Central memory CD4-positive, alpha-beta T cell (primary cell): ENCODE measurements at regions not wholly inside any gene's neighbourhood (a gene's known extent, or its start where the extent isn't known, plus 50 kb on each side); places are given as distances from the start of the nearest gene placed in this dataset.
"Not testable (repeated sequence)": the region's sequence is repeated elsewhere in the genome, so short reads cannot be mapped to it uniquely, and the experiment has no call there.

Experiments
- DNase-seq: peaks from one replicate; pipeline ENCODE4 v3.0.0; 2022

DNA sequence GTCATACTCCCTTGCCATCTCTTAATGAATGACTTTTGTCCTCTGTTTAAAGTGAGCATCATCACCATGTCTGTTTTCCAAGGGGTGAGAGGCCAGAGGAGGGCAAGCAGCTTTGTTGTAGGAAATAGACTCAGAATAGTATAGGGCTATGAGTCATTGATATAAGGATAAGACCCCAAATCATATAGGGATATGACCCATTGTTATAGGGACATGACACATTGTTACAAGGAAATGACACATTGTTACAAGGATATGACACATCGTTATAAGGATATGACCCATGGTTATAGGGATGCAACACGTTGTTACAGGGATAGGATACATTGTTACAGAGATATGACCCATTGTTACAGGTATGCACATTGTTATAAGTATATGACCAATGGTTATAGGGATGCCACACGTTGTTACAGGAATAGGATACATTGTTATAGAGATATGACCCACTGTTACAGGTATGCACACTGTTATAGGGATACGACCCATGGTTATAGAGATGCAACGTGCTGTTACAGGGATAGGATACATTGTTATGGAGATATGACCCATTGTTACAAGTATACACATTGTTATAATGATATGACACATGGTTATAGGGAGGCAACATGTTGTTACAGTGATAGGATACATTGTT lies 311.1 kb upstream of the ADARB2 start:
- no peak for DNase-seq

DNA sequence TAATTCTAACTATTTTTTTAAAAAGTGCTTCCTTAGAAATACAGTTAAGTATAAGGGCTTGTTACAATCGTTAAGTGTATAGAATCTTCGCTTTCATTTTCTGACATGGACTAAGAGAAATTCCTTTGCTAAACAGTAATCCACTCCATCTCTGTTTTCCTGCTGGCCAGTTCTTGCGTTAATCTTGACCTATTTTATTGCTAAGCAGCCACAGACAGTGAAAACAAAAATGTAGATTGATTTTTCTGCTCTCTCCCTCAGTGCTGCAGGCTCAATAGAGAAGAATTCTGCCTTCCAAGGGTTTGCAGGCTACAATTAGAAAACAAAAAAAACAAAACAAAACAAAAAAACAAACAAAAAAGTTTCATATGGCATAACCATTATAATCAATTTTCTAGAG lies 310.4 kb upstream of the ADARB2 start:
- no peak for DNase-seq

DNA sequence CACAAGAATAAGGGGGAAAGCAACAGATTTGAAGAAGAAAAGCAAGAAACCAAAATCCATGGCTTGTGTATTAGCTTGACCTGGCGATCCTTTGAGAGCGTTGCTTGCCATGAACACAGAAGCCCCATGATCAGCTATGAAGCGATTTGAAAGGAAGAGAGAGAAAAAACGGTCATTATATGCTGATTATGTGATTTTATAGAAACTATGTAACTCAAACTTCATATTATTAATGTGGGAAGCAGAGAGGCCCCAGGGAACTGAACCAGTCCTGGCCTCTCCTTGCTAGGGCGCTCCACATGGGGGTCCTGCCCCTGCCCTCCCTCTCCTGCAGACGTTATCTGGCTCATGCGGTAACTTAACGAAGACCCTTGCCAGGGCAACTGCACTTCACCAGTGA lies 306.1 kb upstream of the ADARB2 start:
- DNase-seq, result no peak

- no peak for DNase-seq
Observed at GRCh38 chr10:2038036-2038435, 300.7 kb upstream of the ADARB2 start.

GRCh38 chr10:2037246-2037645 lies 299.9 kb upstream of the ADARB2 start:
- DNase-seq, result no peak

DNA sequence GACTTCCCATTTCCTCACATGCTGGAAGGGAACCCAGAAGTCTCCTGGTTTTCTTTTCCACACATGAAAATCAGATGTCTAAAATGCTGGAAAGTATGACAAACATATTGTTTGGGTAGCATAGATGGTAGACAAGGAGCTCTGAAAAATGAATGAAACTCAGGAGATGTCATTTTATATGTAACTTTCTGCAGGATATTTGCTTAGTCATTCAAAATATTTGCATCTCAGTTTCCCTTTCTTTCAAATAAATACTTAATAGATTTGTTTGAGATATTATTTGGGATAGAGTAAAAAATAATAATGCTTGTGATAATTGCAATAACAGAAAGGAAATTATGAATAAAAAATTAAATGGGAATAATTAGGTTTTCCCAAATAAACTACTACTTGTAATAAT lies 298.9 kb upstream of the ADARB2 start:
- no peak for DNase-seq

DNA sequence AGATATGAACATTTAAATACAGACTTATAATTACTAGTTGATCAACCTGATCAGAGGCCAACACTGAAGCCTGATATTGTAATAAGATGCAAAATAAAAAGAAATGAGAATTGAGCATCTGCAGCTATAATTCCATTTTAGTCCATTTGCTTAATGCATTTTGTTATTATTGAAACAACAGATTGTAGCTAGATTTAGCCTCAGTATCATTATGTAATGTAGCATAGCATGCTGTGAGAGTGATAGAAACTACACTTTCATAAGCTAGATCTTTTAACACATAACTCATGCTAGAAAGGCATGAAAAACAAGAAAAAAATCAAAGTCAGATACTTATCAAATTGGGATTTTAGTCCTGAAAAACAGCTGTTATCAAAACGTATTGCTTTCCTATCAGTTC lies 292.7 kb upstream of the ADARB2 start:
- no peak for DNase-seq

GRCh38 chr10:2026936-2027335 lies 289.6 kb upstream of the ADARB2 start:
- no peak for DNase-seq

DNA sequence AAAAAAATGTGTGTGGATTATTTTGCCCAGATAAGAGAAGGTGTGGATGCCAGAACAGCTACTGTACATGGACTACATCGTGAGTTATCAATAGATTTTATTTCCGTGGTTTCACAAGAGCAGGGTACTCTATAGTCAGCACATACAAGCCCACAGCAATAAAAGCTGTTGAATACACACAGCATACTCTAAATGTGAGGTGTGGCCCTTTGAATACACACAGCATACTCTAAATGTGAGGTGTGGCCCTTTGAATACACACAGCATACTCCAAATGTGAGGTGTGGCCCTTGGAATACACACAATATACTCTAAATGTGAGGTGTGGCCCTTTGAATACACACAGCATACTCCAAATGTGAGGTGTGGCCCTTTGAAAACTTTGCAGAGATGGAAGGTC lies 287.4 kb upstream of the ADARB2 start:
- DNase-seq, result not testable (repeated sequence)

- DNase-seq, result no peak
Observed at GRCh38 chr10:2023687-2024086, 286.4 kb upstream of the ADARB2 start.

DNA sequence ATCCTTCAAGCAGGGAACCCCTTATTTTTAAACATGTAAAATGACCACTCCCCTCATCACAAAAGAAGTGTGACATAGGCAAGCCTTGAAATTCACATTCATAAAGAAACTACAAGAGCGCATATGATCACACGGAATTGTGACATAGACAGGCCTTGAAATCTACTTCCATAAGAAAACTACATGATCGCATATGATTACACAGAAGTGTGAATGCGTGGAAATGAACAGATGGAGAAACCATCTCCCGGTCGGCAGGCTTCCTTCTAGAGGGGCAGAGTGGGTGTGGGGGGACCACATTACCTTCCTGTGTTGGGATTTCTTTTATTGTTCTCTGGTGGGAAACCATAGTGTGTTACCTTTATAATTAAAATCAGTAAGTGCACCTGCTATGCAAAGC lies 285.1 kb upstream of the ADARB2 start:
- no peak for DNase-seq

GRCh38 chr10:2020836-2021235 lies 283.5 kb upstream of the ADARB2 start:
- no peak for DNase-seq

DNA sequence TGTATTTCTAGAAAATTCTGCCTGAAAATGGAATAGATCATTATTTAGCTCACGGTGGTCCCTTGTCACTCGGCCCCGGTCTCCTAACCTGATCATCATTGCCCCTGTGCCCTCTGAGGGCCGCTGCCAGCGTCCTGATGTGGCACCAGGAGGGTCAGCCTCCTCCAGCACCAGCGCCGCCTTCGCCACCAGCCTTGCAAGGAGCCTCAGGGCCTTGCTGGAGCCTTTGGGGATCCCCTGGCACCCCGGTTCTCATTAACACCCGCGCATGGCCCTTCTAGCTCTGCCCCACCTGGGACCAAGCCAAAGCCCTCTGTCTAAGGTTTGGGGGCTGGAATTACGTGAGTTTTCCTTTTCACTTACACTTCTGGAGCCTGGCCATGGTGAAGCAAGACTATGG lies 282.5 kb upstream of the ADARB2 start:
- no peak for DNase-seq

GRCh38 chr10:2019281-2019680 lies 282.0 kb upstream of the ADARB2 start:
- DNase-seq, result no peak

GRCh38 chr10:2014541-2014940 lies 277.2 kb upstream of the ADARB2 start:
- DNase-seq, result no peak

DNA sequence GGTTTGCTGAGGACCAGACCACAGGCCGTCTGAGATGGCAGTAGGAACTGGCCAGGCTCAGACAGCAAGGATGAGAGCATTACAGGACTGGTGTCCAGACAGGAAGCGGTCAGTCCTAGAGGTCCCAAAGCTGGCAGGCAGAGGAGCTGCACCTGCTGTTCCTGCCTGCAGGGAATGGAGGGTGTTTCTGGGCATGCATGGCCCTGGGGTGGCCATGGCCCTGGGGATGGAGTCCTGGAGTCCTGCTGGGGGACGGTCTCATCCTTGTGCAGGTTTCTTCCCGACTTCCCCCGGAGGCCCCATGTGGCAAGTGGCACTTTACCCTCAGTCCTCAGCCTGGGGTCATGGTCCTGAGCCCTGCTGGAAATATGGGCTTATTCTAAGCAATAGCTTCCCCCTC lies 274.9 kb upstream of the ADARB2 start:
- DNase-seq, result no peak

DNA sequence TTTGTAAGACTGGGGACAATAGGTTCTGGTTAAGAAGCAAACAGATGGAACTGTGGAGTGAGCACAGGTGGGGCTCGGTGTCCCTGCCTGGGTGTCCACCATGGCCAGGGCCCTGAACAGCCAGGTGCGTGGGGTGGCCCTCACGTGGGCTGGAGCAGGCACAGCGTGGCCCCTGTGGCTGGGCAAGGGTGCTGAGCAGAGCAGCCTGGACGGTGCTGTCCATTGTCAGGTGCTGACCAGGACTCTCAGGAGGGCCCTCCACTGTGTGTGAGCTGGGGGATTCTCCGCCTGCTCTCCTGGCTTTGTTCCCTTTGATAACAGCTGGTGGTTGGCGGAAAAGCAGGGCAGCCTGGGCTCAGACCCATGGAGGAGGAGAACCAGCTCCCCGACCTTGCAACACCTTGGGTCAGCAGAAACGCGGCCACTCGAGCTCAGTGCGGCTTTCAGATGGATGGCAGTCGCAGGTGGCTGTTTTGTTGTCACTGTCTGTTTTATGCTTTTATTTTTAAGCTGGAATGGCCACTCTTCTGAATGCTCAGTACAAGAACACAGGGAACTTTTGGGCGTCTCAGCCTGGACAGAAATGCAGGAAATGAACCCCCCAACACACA lies 273.9 kb upstream of the ADARB2 start:
- DNase-seq, result no peak

- DNase-seq, result no peak
Observed at GRCh38 chr10:2005546-2005945, 268.2 kb upstream of the ADARB2 start.

GRCh38 chr10:1992930-1993329 lies 255.6 kb upstream of the ADARB2 start:
- no peak for DNase-seq

GRCh38 chr10:1989090-1989489 lies 251.8 kb upstream of the ADARB2 start:
- no peak for DNase-seq

- no peak for DNase-seq
Observed at GRCh38 chr10:1981976-1982375, 244.7 kb upstream of the ADARB2 start.

GRCh38 chr10:1980459-1980858 lies 243.1 kb upstream of the ADARB2 start:
- no peak for DNase-seq

GRCh38 chr10:1978584-1978983 lies 241.3 kb upstream of the ADARB2 start:
- no peak for DNase-seq

DNA sequence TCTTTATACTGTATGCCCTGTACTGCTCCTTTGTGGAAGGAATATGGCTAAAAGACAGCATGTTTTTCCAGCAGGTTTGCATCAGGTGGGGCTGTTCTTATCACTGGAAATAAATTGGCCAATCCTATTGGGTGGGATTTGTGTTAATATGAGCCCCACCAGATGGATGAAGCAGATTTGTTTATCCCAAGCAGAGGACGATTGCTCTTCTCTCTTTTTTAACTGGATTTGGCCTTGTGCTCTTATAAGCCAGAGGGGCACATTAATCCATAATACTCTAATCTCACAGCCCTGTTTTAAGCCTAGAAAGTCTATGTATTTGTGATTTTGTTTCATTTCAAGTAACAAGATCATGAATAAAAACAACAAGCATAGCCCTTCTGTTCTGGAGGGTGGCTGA lies 240.1 kb upstream of the ADARB2 start:
- DNase-seq, result no peak

DNA sequence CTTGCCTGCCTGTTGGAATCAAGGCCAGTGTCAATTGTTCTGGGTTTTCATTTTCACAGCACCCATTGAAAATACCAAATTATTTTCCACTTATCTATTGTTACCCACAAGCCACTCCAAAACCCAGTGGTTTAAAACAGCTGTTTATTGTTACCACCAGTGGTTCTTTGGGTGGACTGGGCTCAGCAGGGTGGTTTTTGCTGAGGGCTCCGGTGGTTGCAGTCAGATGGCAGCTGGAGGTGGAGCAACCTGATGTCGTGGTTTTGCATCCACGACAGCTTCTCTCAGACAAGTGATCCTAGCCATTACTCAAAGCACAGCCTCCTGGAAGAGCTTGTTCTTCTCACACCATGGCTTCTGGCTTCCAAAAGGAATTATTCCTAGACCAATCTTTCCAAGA lies 235.1 kb upstream of the ADARB2 start:
- DNase-seq, result no peak
